ELF-1 (cell line): ENCODE measurements at regions not wholly inside any gene's neighbourhood (a gene's known extent, or its start where the extent isn't known, plus 50 kb on each side); places are given as distances from the start of the nearest gene placed in this dataset.

Experiments used
- DNase-seq: peaks from one replicate; pipeline ENCODE4 v3.0.0-alpha.2; 2016; ENCODE audit warnings: low read depth, low spot score

DNA sequence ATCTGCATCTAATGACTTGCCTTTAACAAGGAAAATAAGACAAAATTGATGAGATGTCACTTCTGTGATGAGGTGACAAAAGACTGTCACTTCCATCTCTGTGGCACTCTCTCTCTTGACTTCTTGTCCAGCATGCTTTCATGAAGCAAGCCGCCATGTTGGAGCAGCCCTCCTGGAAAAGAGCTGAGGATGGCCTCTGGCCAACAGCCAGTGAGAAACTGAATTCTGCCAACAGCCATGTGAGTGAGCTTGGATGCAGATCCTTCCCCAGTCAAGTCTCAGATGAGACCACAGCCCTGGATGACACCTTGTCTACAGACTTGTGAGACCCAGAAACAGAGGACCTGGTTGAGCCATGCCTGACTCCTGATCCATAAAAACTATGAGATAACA lies 412.6 kb upstream of the SHH start:
- no peak for DNase-seq

DNA sequence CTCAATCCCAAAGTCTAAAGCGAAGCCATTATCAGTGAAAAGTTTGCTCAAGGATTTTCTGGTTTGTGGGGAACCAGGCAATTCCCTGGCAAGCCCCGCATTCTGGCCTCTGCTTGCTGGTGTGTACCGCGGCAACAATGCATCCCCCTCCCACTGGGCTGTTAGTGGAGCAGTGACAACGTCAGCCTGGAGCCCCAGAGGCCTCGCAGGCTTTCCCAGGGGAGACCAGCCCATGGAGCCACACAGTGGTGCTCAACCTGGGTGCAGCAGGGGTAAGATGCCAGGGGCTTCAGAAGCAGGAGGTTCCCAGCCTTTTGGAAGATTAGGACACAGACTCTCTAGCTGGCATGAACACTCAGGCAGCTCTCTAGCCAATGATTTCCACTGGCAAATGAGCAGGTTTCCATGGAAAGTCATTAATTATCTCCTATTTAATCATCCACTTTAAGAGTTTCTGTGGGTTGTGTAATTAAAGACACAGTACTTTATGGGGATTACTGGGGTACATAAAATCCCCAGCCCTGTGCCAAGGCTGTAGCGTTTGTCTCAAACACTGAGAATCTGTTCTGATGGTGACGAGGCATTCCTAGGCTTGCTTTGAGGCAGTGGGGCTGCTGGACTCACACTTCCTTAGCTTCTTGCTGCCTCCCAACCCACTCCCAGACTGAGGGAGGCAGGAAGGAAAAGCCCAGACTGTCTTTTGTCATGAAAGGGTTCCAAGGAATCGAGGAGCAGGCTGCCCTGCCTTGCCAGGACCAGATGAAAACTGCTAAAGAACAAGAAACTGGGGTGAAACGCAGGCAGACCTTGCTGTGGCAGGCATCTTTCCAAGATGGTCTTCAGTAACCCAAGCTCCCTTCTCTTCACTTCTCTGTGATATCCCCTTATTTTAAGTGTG lies 411.9 kb upstream of the SHH start:
- DNase-seq, result no peak

DNA sequence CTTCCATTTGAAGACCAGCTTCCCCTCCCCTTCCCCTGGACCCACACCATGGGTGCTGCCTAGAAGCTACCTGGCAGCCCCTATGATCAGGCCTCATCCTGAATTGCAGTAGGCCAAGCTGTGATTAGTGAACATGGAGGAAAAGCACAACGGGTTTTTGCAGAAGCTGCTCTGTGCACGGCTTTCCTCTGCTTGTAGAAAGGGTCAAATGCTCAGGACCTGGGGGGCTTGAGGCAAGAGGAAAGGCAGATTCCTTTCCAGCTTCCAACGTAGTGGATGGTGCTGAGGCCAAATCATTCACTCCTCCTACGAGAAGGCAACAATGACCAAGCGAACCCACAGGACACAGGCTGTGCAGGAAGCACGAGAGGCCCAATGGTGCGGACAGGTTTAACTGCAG lies 410.3 kb upstream of the SHH start:
- no peak for DNase-seq

DNA sequence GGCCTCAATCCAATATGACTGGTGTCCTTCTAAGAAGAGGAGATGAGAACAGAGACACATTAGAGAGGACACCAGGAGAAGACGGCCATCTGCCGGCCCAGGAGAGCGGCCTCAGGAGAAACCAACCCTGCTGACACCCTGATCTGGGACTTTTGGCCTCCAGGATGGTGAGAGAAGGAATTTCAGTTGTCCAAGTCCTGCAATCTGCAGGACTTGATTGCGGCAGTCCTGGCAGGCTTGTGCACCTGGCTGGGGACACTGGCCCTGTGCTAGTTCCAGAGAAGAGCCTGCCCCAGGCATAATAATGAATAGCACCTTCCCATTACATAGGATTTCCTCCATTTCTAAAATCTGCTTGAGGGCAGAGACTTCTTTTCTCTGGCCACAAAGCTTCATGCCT lies 409.9 kb upstream of the SHH start:
- DNase-seq, result no peak

DNA sequence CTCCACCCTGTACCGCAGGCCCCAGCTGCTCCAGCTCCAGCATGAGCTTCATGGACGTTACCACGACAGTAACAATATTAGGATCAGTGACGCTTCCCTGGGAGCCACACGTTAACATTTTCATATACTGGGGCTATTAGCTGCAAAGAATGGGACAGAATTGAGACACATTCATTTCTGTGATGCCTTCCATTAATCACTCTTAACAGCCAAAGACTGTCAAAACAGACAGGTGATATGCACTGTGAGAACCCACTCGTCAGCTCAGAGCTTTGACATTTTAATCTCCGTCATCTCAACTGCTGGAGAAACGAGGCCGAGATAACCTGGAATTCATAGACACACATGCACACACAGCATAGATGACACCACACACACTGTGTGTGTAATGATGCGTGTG lies 408.4 kb upstream of the SHH start:
- DNase-seq, result no peak

DNA sequence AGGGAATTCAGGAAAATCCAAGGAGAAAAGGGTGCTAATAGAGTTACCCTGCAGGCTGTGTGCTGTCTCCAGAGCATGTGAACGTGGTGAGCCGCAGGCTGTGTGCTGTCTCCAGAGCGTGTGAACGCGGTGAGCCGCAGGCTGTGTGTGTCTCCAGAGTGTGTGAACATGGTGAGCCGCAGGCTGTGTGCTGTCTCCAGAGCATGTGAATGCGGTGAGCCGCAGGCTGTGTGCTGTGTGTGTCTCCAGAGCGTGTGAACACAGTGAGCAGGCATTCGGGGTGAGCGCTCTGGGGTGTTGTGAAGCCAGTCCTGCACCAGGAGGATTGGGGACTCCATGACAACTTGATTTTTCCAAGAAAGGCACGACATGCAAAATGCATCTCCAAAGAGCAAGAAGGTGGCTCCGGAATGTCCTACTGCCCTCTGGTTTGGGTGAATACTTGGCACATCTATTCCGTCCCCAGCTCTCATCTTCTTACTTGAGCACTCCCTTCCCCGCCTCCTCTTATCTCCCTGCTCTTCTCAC lies 407.9 kb upstream of the SHH start:
- DNase-seq, result no peak

DNA sequence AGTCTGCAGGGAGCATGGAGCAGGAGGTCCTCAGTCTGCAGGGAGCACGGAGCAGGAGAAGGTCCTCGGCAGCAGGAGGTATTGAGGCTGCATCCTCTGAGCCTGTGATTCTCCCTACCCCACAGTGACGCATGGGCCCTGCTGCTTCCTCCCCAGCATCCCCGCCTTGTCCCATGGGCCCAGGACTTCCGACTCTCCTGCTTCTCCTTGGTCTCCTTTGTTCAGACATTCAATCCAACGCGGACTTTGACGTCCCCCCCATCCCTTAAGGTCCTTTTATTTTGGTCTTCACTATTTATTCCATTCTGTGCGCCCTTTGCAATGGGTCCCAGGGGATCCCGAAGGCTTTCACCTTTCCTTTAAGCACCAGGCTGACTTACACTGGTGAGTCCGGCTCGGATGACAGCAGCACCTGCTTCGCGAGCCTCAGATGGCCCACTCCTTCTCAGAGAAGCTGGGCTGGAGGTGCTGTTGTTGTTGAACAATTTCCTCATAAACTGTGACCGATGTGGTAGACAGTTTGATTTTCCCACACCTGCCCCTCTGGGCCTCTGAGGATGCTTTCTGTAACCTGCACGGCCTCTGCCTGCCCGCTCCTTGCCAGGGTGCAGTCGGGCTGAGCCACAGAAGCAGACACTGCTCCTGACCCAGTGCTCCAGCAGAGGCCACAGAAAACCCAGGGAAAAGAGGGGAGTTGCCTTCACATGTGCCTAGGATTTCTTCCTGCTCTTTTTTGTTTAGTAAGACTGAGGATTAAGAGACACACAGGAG lies 407.2 kb upstream of the SHH start:
- DNase-seq, result no peak

DNA sequence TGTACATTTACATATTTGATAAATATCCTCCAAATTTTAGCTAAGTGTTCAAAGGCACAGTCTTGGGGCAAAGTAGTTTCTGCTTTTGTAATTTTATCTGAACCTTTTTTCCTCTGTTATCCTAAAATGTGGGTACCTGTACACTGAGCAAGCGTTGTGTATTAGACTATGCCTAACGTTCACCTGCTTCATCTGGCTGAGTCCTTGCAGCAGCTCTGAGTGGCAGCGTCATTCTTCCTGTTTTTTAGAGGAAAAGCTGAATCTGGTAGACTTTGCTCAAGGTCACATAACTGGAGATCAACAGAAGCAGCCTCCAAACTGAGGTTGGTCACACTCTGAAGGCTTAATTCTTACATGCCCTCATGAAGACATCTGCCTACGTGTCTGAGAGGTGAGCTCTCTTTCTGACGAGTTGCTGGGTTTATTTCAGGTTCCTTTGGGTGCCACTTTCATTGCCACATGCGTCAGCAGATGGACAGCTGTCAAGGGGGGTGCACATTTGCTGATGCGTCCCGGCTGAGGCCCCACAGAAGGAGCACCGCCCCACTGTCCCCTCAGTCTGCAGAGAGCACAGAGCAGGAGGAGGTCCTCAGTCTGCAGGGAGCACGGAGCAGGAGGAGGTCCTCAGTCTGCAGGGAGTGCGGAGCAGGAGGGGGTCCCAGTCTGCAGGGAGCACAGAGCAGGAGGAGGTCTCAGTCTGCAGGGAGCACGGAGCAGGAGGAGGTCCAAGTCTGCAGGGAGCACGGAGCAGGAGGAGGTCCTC lies 406.5 kb upstream of the SHH start:
- no peak for DNase-seq

DNA sequence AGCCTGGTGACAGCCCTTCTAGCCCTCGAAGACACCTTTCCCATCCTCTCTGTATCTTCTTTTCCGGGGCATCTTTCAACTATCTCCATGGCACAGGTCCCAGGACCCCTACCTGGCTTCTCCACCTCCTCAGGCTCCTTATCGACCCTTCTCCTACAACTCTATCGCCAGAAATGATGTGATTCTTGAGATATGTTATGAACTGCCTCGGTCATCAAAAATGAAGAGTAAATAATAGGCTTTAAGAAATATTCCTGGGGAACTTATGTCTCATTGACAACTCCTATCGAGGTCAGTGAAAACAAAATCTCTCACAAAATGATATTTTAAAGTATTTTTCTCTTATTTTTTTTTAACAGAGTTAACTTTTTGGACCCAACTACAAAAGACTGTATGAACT lies 405.5 kb upstream of the SHH start:
- no peak for DNase-seq

DNA sequence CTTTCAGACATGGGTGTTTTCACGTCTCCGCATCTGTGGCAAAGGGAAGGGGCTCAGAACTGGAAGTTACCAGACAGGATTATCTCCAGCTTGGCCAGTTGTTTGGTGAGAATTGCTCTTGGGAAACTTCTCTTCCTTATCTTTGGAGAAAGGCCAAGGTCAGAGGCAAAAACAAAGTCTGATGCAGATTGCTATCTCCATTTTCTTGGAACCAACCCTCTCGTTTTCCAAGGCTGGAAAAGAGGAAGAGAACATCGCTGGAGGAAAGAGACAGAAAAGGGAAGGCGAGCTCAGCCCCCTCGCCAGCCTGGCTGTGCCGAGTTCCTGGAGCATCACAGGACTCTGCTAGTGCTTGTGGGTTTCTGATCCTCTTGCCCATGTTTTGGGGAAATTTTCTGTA lies 396.8 kb upstream of the SHH start:
- DNase-seq, result no peak

DNA sequence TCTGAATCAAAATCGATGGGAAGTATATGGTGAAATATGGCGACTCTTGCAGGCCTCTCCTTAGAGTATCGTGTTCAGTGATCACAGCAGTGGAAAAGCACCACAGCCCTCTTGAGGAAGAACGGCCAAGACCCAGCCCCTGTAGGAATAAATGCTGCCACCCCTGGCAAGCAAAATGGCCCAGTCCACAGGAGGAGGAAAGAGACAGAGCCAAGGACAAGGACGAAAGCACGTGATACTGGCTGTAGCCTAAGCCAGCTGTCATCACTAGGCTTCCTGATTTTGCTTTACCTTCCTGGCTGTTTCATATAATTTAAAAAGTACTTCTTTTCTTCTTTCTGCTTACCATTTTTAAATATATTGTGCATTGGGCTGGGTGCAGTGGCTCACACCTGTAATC lies 395.0 kb upstream of the SHH start:
- DNase-seq, result no peak

DNA sequence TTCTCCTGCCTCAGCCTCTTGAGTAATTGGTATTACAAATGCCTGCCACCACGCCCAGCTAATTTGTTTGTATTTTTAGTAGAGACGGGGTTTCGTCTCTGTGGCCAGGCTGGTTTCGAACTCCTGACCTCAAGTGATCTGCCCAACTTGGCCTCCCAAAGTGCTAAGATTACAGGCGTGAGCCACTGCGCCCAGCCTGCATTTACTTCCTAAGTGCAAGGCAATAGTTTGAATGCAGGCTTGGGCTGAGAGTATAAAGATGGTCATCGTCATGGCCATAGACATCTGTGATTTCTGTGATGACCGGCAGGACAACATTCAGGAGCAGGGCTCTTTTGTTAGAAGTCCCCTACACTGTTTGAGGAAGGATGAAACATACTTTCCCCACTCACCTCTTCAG lies 393.9 kb upstream of the SHH start:
- DNase-seq, result no peak

DNA sequence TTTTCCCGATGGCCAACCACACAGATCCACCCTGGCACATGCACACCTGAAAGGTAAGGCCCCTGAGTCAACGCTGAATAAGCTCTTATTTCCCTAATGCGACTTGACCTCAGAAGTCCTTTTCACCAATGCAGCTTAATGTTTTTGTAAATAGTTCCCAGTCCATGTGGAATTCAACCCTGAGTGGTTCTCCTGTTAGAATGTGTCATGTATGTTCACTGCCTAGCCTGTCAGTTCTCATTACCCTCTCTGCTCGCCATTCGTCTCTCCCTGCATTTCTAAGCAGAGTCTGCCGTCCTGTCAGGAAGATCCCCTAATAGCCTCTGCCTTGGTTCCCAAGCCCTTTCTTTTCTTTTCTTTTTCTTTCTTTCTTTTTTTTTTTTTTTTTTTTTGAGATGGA lies 392.6 kb upstream of the SHH start:
- DNase-seq, result no peak

DNA sequence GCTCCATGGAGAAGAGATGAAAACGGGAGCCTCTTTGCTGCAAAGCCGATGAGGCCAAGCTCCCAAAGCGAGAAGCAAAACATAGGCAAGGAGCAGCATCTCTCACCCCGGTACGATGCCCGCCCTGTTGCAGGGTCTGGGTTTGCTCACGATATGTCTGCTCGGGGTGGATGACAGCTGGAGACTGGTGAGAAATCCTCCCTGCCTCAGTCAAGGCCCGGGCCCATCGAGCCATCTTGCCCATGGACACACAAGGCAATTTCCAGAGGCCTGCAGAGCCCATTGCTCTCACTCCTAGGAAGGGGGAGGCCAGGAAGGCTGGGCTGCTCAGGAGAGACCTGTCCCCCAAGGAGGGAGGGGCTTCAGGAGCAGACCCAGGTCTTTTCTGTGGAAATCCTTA lies 391.7 kb upstream of the SHH start:
- no peak for DNase-seq

DNA sequence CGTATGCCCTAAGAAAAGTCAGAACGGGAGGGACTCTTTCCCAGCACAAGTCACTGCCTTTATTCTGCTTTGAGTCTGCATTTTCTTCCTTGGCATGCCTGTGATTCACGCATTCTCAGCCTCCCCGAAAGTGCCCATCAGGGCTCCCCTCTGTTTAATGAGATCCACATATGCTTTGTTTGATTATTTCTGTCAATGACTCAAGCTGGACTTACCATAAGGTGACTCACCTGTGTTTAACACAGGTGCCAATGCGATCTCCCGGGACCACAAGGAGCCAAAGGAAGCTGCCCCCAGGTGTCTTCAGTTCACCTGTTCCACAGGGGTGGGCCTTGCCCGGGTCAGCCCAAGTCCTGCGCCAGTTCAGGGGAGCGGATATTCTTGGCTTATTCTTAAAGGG lies 386.0 kb upstream of the SHH start:
- no peak for DNase-seq

DNA sequence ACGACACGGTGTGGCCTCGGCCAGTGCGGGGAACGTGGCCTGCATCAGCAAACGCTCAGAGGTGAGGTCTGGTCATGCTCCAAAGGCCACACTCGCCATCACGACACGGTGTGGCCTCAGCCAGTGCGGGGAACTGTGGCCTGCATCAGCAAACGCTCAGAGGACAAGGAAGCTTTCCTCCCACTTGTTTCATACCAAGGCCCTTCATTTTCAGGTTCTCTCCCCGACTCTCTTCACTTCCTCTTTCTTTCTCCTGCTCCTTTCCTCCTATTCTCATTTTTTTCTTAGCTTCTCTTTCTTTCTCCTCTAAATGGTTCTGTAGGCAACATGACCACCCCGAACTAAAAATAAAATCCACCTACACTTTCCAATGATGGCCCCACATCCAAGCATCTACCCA lies 384.4 kb upstream of the SHH start:
- no peak for DNase-seq

DNA sequence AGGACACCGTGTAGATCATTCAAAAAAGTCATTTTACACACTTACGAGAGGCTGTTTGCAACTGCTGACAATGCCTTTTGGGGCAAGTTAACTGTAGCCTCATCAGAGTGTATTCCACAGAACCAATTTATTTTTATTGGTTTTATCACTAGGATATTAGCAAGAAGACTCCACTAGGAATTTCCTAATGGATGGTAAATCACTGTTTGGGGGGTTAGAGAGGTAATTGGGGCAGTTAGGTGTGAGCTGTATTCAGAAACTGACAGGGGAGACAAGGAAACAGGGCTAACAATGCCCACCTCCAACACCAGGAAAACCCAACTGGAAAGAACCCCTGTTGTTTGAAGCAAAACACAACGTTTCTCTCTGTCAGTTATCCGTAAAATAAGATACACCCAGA lies 383.0 kb upstream of the SHH start:
- no peak for DNase-seq

DNA sequence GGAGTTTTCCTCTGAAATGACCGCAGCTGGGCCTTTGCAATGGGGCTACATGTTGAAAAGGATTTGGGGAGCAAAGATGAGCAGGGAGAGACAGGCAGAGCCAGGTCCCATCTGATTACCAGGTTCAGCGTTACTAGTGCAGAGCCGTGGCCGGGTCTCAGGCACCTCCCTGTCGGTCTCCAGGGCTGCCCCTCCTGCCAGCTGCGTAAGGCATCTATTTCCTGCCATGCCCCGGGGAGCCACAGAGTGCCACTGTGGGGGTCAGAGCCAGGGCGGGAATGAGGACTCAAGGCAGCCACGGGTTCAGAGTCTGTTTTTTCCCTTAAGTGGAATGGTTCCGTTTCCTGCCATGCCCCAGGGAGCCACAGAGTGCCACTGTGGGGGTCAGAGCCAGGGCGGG lies 382.6 kb upstream of the SHH start:
- no peak for DNase-seq

DNA sequence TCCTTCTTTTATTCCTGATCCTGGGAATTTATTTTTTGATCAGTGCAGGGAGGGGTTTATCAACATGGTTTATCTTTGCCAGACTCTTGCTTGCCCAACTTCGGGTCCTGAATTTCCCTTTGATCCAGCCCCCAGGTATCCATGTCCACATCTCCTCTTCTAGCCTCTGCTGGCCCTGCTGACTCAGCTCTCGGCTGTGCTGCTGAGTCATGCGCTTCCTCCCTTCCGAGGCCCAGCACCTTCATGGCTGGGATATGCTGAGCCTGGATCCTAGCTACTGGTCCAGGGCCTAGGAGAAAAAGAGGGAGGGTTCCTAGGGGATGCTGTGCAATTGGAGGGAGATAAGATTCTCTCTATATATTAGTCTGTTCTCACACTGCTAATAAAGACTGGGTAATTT lies 380.7 kb upstream of the SHH start:
- DNase-seq, result no peak

DNA sequence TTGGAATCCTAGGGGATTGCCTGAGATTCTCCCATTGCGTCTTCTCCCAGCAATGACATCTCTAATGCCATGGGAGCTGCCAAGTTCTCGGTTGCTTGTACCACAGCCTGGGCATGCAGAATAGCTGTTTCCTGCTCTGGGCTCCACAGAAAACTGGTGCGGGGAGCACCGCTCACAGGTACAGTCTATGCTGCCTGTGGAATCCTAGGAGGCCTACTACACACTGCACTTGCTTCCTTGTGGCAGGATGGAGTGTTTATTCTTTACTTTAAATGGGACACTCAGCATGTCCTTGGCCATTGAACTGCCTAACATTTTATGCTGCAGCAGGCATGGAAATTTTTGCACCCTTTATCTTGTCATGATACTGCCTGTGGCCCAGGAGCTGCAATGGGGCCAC lies 378.8 kb upstream of the SHH start:
- DNase-seq, result no peak

DNA sequence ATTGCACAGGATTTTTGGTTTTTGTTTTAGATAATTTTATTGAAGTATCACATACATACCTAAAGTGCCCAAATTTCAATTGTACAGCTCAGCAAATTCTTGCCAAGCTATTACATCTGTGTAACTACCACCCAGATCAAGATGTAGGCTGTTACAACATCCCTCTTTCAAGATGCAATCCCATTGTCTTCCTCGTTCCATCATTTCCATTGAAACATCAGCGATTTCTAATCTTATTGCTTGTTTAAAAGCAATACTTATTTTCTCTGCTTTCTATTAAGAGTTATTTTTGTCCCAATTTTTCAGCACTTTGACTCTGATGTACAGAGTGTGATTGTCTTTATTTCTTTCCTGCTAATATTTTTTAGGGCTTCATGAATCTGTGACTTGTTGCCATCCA lies 372.8 kb upstream of the SHH start:
- no peak for DNase-seq

DNA sequence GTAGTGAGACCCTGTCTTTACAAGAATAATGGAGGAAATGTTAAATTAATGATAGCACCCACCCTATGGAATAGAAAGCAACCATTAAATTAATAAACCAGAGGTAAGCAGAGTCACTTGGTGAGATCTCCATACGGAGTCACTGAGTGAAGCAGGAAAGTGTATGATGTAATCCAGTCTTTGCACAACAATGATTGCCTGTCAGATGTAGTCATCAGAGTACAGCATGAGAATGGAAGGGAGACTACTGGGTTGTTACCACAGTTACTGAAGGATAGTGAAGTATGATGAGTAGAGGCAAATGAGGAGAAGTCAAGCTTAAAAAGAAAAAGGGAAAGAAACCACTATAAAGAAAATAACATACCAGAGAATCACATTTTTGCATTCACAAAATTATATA lies 371.9 kb upstream of the SHH start:
- no peak for DNase-seq
